RWPE1 (cell line): ENCODE measurements at regions not wholly inside any gene's neighbourhood (a gene's known extent, or its start where the extent isn't known, plus 50 kb on each side); places are given as distances from the start of the nearest gene placed in this dataset.

Source experiments
- CTCF ChIA-PET: fragments of 350-600 bp; sonication (Branson Sonifier 250); formaldehyde crosslinking; extraction: SDS; loops from one replicate; lab custom pipeline; 2021; lab: Yijun Ruan, JAX
- POLR2A ChIA-PET: fragments of 400-600 bp; formaldehyde crosslinking; extraction: SDS; loops from one replicate; lab custom pipeline; 2020; ENCODE audit warnings: antibody characterized with exemption; ENCODE audit not compliant: low non-redundant PET; lab: Yijun Ruan, JAX
- DNase-seq: peaks from one replicate; pipeline ENCODE4 v3.0.0; 2012; ENCODE audit warnings: low spot score
- H3K27ac ChIP-seq: fragments of 450-650 bp; 2 replicates; pipeline ENCODE4 v1.5.1; 2017
- TF ChIP-seq, protein P1 (sequence below): fragments of 450-650 bp; conservative IDR thresholded peaks from 2 replicates; pipeline ENCODE4 v1.5.1; 2017; ENCODE audit warnings: low read depth, mild to moderate bottlenecking

DNA sequence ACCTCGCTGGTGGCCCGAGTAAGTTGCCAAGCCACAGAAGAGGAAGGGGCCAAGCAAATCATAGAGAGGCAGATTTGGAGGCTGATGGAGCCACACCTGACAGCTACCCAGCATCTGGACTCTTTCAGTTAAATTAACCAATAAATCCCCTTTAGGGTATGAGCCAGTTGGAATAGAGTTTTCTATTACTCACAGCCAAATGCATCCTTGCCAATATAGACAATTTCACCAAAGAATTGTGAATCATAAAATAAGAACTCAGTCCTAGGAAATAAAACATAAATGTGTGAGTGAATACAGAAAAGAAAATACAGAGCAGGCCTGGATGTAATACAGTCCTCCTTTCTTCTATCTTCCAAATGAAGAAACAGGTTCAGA is 161.6 kb upstream of the ANKRD28 start:
- ChIA-PET CTCF (no interaction called here), POLR2A (no interaction called here)
- no peak overlapping the region for H3K27ac ChIP-seq
- no peak for DNase-seq
- TF ChIP-seq, protein P1, sequence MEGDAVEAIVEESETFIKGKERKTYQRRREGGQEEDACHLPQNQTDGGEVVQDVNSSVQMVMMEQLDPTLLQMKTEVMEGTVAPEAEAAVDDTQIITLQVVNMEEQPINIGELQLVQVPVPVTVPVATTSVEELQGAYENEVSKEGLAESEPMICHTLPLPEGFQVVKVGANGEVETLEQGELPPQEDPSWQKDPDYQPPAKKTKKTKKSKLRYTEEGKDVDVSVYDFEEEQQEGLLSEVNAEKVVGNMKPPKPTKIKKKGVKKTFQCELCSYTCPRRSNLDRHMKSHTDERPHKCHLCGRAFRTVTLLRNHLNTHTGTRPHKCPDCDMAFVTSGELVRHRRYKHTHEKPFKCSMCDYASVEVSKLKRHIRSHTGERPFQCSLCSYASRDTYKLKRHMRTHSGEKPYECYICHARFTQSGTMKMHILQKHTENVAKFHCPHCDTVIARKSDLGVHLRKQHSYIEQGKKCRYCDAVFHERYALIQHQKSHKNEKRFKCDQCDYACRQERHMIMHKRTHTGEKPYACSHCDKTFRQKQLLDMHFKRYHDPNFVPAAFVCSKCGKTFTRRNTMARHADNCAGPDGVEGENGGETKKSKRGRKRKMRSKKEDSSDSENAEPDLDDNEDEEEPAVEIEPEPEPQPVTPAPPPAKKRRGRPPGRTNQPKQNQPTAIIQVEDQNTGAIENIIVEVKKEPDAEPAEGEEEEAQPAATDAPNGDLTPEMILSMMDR: no peak

DNA sequence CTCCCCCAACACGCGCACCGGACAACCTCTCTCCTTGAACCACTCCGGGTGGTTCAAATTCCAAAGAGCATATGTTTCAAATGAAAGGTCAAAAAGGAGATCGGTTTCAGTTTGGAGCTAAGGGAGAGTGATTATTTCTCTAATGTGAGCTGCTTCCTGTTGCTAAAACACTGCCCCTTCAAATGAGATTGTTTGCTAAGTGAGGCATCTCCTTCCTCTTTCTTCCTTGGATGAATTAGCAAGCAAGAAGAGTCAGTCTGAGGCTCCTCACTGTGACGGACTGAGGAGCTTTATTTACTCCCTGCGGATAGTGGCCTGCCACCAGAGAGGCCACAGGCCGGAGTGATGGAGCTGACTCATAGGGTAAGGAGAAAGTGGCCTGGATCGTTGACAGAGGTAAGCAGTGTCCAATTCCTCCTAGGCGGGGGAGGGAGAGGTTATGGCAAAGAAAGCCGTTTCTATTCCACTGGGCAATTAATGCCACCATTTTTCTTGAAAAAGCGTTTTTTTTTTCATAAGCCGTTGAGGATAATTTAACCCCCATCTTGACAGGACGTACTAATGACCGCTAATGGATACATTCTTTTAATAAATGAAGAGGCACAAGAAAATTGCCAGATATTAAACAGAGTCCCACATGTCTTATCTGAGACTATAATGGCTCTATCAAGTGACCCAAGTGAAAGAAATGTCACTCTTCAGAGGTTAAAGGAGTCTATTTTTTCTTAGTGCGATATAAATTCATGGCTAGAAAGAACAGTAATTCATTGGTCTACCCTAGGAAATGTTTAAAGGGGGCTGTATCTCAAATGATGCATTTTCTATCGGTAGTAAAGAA is 167.0 kb upstream of the ANKRD28 start:
- POLR2A ChIA-PET: no interaction called here
- no peak for DNase-seq
- H3K27ac ChIP-seq: no peak overlapping the region
- CTCF ChIA-PET: no interaction called here
- TF ChIP-seq, protein P1: no peak

DNA sequence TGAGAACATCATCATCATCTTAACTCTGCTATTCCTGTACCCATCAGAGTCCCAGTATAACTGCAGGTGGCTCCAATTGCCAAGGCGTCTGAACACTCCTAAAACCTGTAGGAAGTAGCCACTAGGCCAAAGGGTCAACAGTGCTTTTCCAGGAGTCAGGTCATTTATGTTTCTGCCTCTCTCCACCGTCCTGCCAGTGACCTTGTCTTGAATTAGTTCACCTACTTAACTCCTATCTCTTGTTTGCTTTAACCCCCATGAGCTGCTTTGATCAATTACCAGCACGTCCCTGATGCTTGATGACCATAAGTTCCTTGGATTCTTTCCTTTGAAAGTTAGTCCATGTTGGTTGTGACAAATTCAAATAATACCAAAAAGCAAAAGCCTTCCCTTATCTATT is 169.8 kb upstream of the ANKRD28 start:
- ChIA-PET POLR2A (no interaction called here), CTCF (no interaction called here)
- no peak overlapping the region for H3K27ac ChIP-seq
- no peak for DNase-seq
- TF ChIP-seq, protein P1: no peak

DNA sequence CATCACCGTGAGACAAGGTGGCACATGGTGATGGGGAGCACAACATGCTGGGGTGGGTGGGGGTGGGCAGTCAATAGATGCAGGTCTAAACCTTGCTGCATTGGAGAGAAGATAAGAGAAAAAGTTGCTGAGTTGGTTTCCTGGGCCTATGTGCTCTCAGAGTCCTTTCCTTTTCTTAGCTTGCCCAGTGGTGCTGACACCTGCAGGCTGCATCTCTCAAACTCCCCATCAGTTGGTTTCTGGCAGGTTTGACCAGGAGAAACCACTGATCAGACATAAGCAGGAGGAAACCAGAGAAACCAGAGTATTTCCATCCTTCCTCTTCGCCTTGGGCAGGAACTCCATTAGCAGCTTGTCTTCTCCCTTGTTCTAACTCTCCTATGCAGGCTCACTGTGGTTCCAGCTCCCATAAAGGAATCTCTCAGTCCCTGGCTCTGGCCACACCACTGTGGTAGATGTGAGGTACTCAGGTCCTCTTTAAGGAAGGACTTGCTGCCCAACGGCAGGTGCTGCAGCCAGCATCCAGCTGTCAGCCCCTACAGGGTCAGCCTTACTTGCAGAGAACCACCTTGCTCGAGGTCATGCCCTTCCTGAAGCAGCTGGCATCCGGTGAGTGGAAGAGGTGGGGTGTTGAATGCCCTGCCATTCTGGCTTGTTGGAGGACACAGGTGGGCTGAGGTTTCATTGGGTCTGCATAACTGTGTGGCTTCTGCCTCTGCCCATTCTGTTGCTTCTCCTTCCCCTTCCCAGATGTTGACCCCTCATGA is 172.3 kb upstream of the ANKRD28 start:
- CTCF ChIA-PET: no interaction called here
- DNase-seq: no peak
- H3K27ac ChIP-seq: no peak overlapping the region
- POLR2A ChIA-PET: no interaction called here
- TF ChIP-seq, protein P1: no peak

DNA sequence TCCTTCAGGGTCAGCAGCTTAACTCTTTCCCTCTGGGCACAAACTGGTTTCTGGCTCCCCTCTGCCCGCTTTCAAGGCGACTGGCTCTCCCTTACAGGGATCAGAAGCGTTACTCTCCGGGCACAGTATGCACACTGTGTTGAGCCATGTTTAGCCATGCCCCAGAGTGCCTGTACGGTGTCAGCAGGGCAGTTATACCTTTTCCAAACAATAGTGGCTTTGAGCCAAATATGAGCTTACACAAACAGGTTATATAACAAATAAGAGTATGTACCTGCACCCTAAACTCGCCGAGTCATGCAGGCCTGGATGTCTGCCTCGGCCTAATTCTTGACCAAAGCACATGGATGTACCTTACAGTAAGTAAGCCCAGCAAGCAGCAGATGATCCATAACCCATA is 175.6 kb upstream of the ANKRD28 start:
- TF ChIP-seq, protein P1: no peak
- ChIA-PET POLR2A (no interaction called here), CTCF (no interaction called here)
- H3K27ac ChIP-seq: no peak overlapping the region
- no peak for DNase-seq

DNA sequence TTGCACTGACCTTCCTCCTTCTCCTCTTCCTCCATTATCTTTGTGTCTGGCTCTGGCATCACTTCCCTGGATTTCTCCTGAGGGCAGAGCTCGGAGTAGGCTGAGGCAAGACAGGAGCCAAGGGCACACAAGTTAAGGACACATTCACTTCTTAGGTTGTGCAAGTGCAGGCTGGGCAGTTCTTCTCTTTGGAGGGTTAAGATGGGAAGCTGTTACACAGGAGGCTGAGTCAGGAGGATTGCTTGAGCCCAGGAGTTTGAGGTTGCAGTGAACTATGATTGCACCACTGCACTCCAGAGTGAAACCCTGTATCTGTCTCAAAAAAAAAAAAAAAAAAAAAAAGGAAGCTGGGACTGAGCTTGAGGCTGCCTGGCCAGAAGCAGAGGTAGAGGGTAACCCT is 176.2 kb upstream of the ANKRD28 start:
- DNase-seq: no peak
- no peak overlapping the region for H3K27ac ChIP-seq
- ChIA-PET POLR2A (no interaction called here), CTCF (interaction anchor here (0.5 to 0.7 kb wide), 2 partner anchors 8 to 22 kb away, joined by 3 read pairs; no protein-coding TSS in a partner anchor)
- TF ChIP-seq, protein P1: no peak
